B cell (primary cell): ENCODE measurements at regions not wholly inside any gene's neighbourhood (a gene's known extent, or its start where the extent isn't known, plus 50 kb on each side); places are given as distances from the start of the nearest gene placed in this dataset.

Source experiments
- ATAC-seq: fragments of 200-7000 bp; cut with Tn5 transposase; one replicate; pipeline ENCODE4 v1.10.0; 2021; ENCODE audit warnings: low read depth, mild to moderate bottlenecking, moderate number of reproducible peaks, moderate library complexity
- CTCF ChIA-PET: fragments of 350-600 bp; sonication (Branson Sonifier 250); formaldehyde crosslinking; loops from one replicate; lab custom pipeline; 2021; ENCODE audit warnings: antibody characterized with exemption, inconsistent platforms; lab: Charles Lee
- POLR2A ChIA-PET: fragments of 350-600 bp; sonication (Branson Sonifier 250); formaldehyde crosslinking; loops from one replicate; lab custom pipeline; 2021; ENCODE audit warnings: antibody characterized with exemption; lab: Charles Lee
- DNase-seq: peaks from one replicate; pipeline ENCODE4 v3.0.0; 2013
- H2AFZ ChIP-seq: 2 replicates; pipeline ENCODE4 v1.6.1; 2012; ENCODE audit warnings: mild to moderate bottlenecking, low read depth, low read length; ENCODE audit not compliant: insufficient read depth, poor library complexity, severe bottlenecking
- H3K27ac ChIP-seq, 2 donors: 1 replicate in 1 of 2; 2 replicates in 1 of 2; pipeline ENCODE4 v1.5.1; 2012 to 2013; ENCODE audit warnings: low read length in 2 of 2, mild to moderate bottlenecking in 2 of 2, moderate library complexity in 1 of 2
- H3K27me3 ChIP-seq, 4 experiments: fragments of 200-600 bp in 1 of 4; sonication (generic) in 1 of 4; replicated peaks in 1 of 4; 1 replicate in 2 of 4; 2 replicates in 2 of 4; pipeline versions ENCODE4 v1.6.1 to v1.7.0; 2013 to 2016; ENCODE audit warnings: low read length in 3 of 4, mild to moderate bottlenecking in 2 of 4, mixed read lengths in 1 of 4, moderate library complexity in 1 of 4; ENCODE audit not compliant: insufficient read depth in 4 of 4, control insufficient read depth in 3 of 4; ENCODE audit errors: control extremely low read depth in 1 of 4
- H3K36me3 ChIP-seq, 2 experiments: replicated peaks in 1 of 2; 1 replicate in 1 of 2; 2 replicates in 1 of 2; pipeline versions ENCODE4 v1.6.1 to v1.7.1; 2013; ENCODE audit warnings: low read length in 1 of 2; ENCODE audit not compliant: insufficient read depth in 2 of 2, control insufficient read depth in 1 of 2; ENCODE audit errors: control extremely low read depth in 1 of 2, extremely low read depth in 1 of 2
- H3K4me1 ChIP-seq, 2 donors: fragments of 200-600 bp in 1 of 2; sonication (generic) in 1 of 2; 1 replicate in 1 of 2; 2 replicates in 1 of 2; pipeline versions ENCODE4 v1.5.1 to v1.6.1; 2013 to 2017; ENCODE audit warnings: low read length in 2 of 2; ENCODE audit not compliant: control insufficient read depth in 2 of 2, insufficient read depth in 2 of 2
- H3K4me2 ChIP-seq: replicated peaks from 2 replicates; pipeline ENCODE3; 2012; ENCODE audit warnings: mild to moderate bottlenecking, low read depth, low read length; ENCODE audit not compliant: poor library complexity, severe bottlenecking
- H3K4me3 ChIP-seq, 5 experiments: fragments of 200-600 bp in 1 of 5; sonication (generic) in 1 of 5; 1 replicate in 3 of 5; 2 replicates in 2 of 5; pipeline versions ENCODE4 v1.5.1 to v1.7.0; 2011 to 2016; ENCODE audit warnings: low read length in 4 of 5, mild to moderate bottlenecking in 4 of 5, low read depth in 2 of 5, control low read depth in 1 of 5, moderate library complexity in 1 of 5; ENCODE audit not compliant: insufficient read depth in 1 of 5; ENCODE audit errors: control extremely low read depth in 1 of 5, extremely low read depth in 1 of 5
- H3K79me2 ChIP-seq: fragments of 200-600 bp; sonication (generic); one replicate; pipeline ENCODE4 v1.6.0; 2016; ENCODE audit warnings: low read length; ENCODE audit not compliant: control insufficient read depth, insufficient read depth
- H3K9ac ChIP-seq: fragments of 200-600 bp; sonication (generic); 2 replicates; pipeline ENCODE4 v1.6.1; 2017; ENCODE audit warnings: mild to moderate bottlenecking, low read length, moderate library complexity
- H3K9me3 ChIP-seq, 3 donors: one replicate each; pipeline versions ENCODE4 v1.6.1 to v1.7.1; 2013; ENCODE audit warnings: low read length in 2 of 3; ENCODE audit not compliant: control insufficient read depth in 2 of 3, insufficient read depth in 1 of 3; ENCODE audit errors: control extremely low read depth in 1 of 3
- H4K20me1 ChIP-seq: 2 replicates; pipeline ENCODE4 v1.6.0; 2012; ENCODE audit warnings: mild to moderate bottlenecking, low read length; ENCODE audit not compliant: insufficient read depth, control insufficient read depth, poor library complexity, severe bottlenecking
- H3K27ac Mint-ChIP-seq: one replicate; pipeline ENCODE4 v1.8.0; 2021; ENCODE audit warnings: mixed read lengths
- H3K27me3 Mint-ChIP-seq: one replicate; pipeline ENCODE4 v1.8.0; 2021; ENCODE audit warnings: mixed read lengths
- H3K4me1 Mint-ChIP-seq: one replicate; pipeline ENCODE4 v1.8.0; 2021; ENCODE audit warnings: mixed read lengths
- H3K4me3 Mint-ChIP-seq: one replicate; pipeline ENCODE4 v1.8.0; 2021; ENCODE audit warnings: mixed read lengths
- H3K9me3 Mint-ChIP-seq: one replicate; pipeline ENCODE4 v1.8.0; 2022; ENCODE audit warnings: mixed read lengths; ENCODE audit not compliant: insufficient read depth
- EZH2 ChIP-seq: IDR thresholded peaks from 2 replicates; pipeline ENCODE4 v1.6.1; 2012; ENCODE audit warnings: borderline replicate concordance, low read depth, mild to moderate bottlenecking, moderate library complexity, low read length; ENCODE audit not compliant: insufficient read depth, poor library complexity, severe bottlenecking
- WGBS: methylation state at CpG from one replicate; pipeline ENCODE4 v1.1.5; 2013; ENCODE audit warnings: missing lambda C conversion rate; ENCODE audit not compliant: insufficient coverage; 5-methylcytosine and 5-hydroxymethylcytosine counted together
- intact Hi-C: fragments of 100-400 bp; cut with micrococcal nuclease; formaldehyde crosslinking; loops from one replicate; pipeline ENCODE4 v1.10.0; 2022
- TF ChIP-seq, protein P1 (sequence below): fragments of 200-600 bp; IDR thresholded peaks from one replicate; pipeline ENCODE4 v1.8.0; 2022; ENCODE audit warnings: antibody characterized with exemption, mild to moderate bottlenecking

- H2AFZ ChIP-seq: no peak overlapping the region
- H3K36me3 ChIP-seq: no peaks in the 10 kb centered on the region
- H3K9ac ChIP-seq: no peak overlapping the region
- peaks cover 5% of the 10 kb centered on the region for H3K9me3 Mint-ChIP-seq
- ChIA-PET CTCF (no interaction called here), POLR2A (no interaction called here)
- TF ChIP-seq EZH2: no peak
- TF ChIP-seq, protein P1, sequence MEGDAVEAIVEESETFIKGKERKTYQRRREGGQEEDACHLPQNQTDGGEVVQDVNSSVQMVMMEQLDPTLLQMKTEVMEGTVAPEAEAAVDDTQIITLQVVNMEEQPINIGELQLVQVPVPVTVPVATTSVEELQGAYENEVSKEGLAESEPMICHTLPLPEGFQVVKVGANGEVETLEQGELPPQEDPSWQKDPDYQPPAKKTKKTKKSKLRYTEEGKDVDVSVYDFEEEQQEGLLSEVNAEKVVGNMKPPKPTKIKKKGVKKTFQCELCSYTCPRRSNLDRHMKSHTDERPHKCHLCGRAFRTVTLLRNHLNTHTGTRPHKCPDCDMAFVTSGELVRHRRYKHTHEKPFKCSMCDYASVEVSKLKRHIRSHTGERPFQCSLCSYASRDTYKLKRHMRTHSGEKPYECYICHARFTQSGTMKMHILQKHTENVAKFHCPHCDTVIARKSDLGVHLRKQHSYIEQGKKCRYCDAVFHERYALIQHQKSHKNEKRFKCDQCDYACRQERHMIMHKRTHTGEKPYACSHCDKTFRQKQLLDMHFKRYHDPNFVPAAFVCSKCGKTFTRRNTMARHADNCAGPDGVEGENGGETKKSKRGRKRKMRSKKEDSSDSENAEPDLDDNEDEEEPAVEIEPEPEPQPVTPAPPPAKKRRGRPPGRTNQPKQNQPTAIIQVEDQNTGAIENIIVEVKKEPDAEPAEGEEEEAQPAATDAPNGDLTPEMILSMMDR: no peak
- no peak overlapping the region for H3K4me3 ChIP-seq
- no peaks in the 10 kb centered on the region for H3K27me3 ChIP-seq
- intact Hi-C loops: no loop called here
- DNase-seq (no peak), ATAC-seq (no peak)
- H3K4me1 Mint-ChIP-seq: no peaks in the 10 kb centered on the region
- H3K27ac Mint-ChIP-seq: no peak overlapping the region
- no peak overlapping the region for H3K4me3 Mint-ChIP-seq
- no peak overlapping the region for H3K4me2 ChIP-seq
- H3K27ac ChIP-seq: no peak overlapping the region
- no peaks in the 10 kb centered on the region for H3K9me3 ChIP-seq
- no peaks in the 10 kb centered on the region for H3K4me1 ChIP-seq
- no peaks in the 10 kb centered on the region for H3K79me2 ChIP-seq
- H3K27me3 Mint-ChIP-seq: no peaks in the 10 kb centered on the region
- H4K20me1 ChIP-seq: no peaks in the 10 kb centered on the region
Observed at GRCh38 chr4:95758001-95758400, 81.9 kb upstream of the PDHA2 start.

GRCh38 chr4:95754667-95755066 lies 85.2 kb upstream of the PDHA2 start:
- Histone ChIP-seq H3K9ac (no peak overlapping the region), H3K27ac (no peak overlapping the region), H3K36me3 (no peaks in the 10 kb centered on the region), H2AFZ (no peak overlapping the region), H3K4me1 (no peaks in the 10 kb centered on the region), H3K9me3 (no peaks in the 10 kb centered on the region), H3K79me2 (no peaks in the 10 kb centered on the region), H3K4me3 (no peak overlapping the region), H3K27me3 (no peaks in the 10 kb centered on the region), H3K4me2 (no peak overlapping the region), H4K20me1 (no peaks in the 10 kb centered on the region)
- Mint-ChIP-seq H3K9me3 (no peaks in the 10 kb centered on the region), H3K4me3 (no peak overlapping the region), H3K27ac (no peak overlapping the region), H3K27me3 (no peaks in the 10 kb centered on the region), H3K4me1 (no peaks in the 10 kb centered on the region)
- no CpG with 5 or more reads among the region's 2 CpGs for WGBS
- intact Hi-C loops: no loop called here
- no peak for ATAC-seq
- DNase-seq: no peak
- TF ChIP-seq EZH2: no peak
- TF ChIP-seq, protein P1: no peak
- ChIA-PET CTCF (no interaction called here), POLR2A (no interaction called here)
